ENCODE measurements at regions not wholly inside any gene's neighbourhood (a gene's known extent, or its start where the extent isn't known, plus 50 kb on each side); places are given as distances from the start of the nearest gene placed in this dataset.

GRCh38 chr20:11982955-11983470 is 65.3 kb downstream of the BTBD3 start:
- Histone ChIP-seq H3F3A (ENCODE audit: insufficient read depth, low read length) (no peaks in the 10 kb centered on the region), H3K9ac (ENCODE audit: low read length) (no peak overlapping the region)

GRCh38 chr20:11986954-11987353 is 69.3 kb downstream of the BTBD3 start:
- no peaks in the 10 kb centered on the region for H3K9me2 ChIP-seq (ENCODE audit: low read depth, low read length)

More at GRCh38 chr20:11982955-11983470, 65.3 kb downstream of the BTBD3 start:
- TF ChIP-seq CTCF (IDR thresholded peaks at IDR 0.05; ENCODE audit: low read length): no peak
- no peak for TF ChIP-seq EZH2 (IDR thresholded peaks at IDR 0.05; ENCODE audit: borderline replicate concordance, low read length)
- no peaks in the 10 kb centered on the region for H3K9me3 ChIP-seq (ENCODE audit: low read length)
- no peaks in the 10 kb centered on the region for H3K4me1 ChIP-seq (ENCODE audit: insufficient read depth, low read length, severe bottlenecking)
- no peaks in the 10 kb centered on the region for H4K20me1 ChIP-seq (ENCODE audit: insufficient read depth, low read length)
- H3K4me2 ChIP-seq (ENCODE audit: low read length): no peak overlapping the region
- no peaks in the 10 kb centered on the region for H3K27me3 ChIP-seq (ENCODE audit: insufficient read depth, low read length)
- H3K27ac ChIP-seq (ENCODE audit: low read depth, low read length, poor library complexity, severe bottlenecking): no peak overlapping the region
- H3K4me3 ChIP-seq (ENCODE audit: low read depth, low read length, poor library complexity, severe bottlenecking): no peak overlapping the region
- no peaks in the 10 kb centered on the region for H3K36me3 ChIP-seq (ENCODE audit: insufficient read depth, low read length)
- no peak overlapping the region for H2AFZ ChIP-seq (ENCODE audit: low read length)
- H3K79me2 ChIP-seq (ENCODE audit: insufficient read depth, low read length): no peaks in the 10 kb centered on the region
- no peaks in the 10 kb centered on the region for H3K9me2 ChIP-seq (ENCODE audit: low read depth, low read length)

GRCh38 chr20:11987526-11987925 is 69.8 kb downstream of the BTBD3 start:
- Histone ChIP-seq H2AFZ (ENCODE audit: low read length) (no peak overlapping the region), H3K9ac (ENCODE audit: low read length) (no peak overlapping the region), H3K36me3 (ENCODE audit: insufficient read depth, low read length) (no peaks in the 10 kb centered on the region), H3K79me2 (ENCODE audit: insufficient read depth, low read length) (no peaks in the 10 kb centered on the region), H3K4me3 (ENCODE audit: low read depth, low read length, poor library complexity, severe bottlenecking) (no peak overlapping the region), H3K9me2 (ENCODE audit: low read depth, low read length) (no peaks in the 10 kb centered on the region), H4K20me1 (ENCODE audit: insufficient read depth, low read length) (no peaks in the 10 kb centered on the region), H3K27me3 (ENCODE audit: insufficient read depth, low read length) (no peaks in the 10 kb centered on the region), H3K4me2 (ENCODE audit: low read length) (no peak overlapping the region), H3K4me1 (ENCODE audit: insufficient read depth, low read length, severe bottlenecking) (no peaks in the 10 kb centered on the region), H3F3A (ENCODE audit: insufficient read depth, low read length) (no peaks in the 10 kb centered on the region), H3K9me3 (ENCODE audit: low read length) (no peaks in the 10 kb centered on the region), H3K27ac (ENCODE audit: low read depth, low read length, poor library complexity, severe bottlenecking) (no peak overlapping the region)
- TF ChIP-seq CTCF (IDR thresholded peaks at IDR 0.05; ENCODE audit: low read length) (no peak), EZH2 (IDR thresholded peaks at IDR 0.05; ENCODE audit: borderline replicate concordance, low read length) (no peak)

More at GRCh38 chr20:11986954-11987353, 69.3 kb downstream of the BTBD3 start:
- Histone ChIP-seq H3F3A (ENCODE audit: insufficient read depth, low read length) (no peaks in the 10 kb centered on the region), H3K9ac (ENCODE audit: low read length) (no peak overlapping the region), H3K36me3 (ENCODE audit: insufficient read depth, low read length) (no peaks in the 10 kb centered on the region), H3K4me2 (ENCODE audit: low read length) (no peak overlapping the region), H2AFZ (ENCODE audit: low read length) (no peak overlapping the region), H3K79me2 (ENCODE audit: insufficient read depth, low read length) (no peaks in the 10 kb centered on the region), H3K4me1 (ENCODE audit: insufficient read depth, low read length, severe bottlenecking) (no peaks in the 10 kb centered on the region), H4K20me1 (ENCODE audit: insufficient read depth, low read length) (no peaks in the 10 kb centered on the region), H3K27me3 (ENCODE audit: insufficient read depth, low read length) (no peaks in the 10 kb centered on the region), H3K9me3 (ENCODE audit: low read length) (no peaks in the 10 kb centered on the region), H3K4me3 (ENCODE audit: low read depth, low read length, poor library complexity, severe bottlenecking) (no peak overlapping the region), H3K27ac (ENCODE audit: low read depth, low read length, poor library complexity, severe bottlenecking) (no peak overlapping the region)
- no peak for TF ChIP-seq EZH2 (IDR thresholded peaks at IDR 0.05; ENCODE audit: borderline replicate concordance, low read length)
- no peak for TF ChIP-seq CTCF (IDR thresholded peaks at IDR 0.05; ENCODE audit: low read length)
